GM18520 (cell line): ENCODE measurements at regions not wholly inside any gene's neighbourhood (a gene's known extent, or its start where the extent isn't known, plus 50 kb on each side); places are given as distances from the start of the nearest gene placed in this dataset.

ENCODE experiments used
- ATAC-seq: cut with Tn5 transposase; IDR thresholded peaks from one replicate; pipeline ENCODE4 v1.9.1; 2021; ENCODE audit not compliant: unreplicated experiment

- no peak for ATAC-seq
Observed at GRCh38 chr10:94085766-94086437, 92.2 kb downstream of the PLCE1 start.

GRCh38 chr10:94088926-94089381 is 95.2 kb downstream of the PLCE1 start:
- ATAC-seq = no peak

- no peak for ATAC-seq
Observed at GRCh38 chr10:94091649-94092048, 97.9 kb downstream of the PLCE1 start.

DNA sequence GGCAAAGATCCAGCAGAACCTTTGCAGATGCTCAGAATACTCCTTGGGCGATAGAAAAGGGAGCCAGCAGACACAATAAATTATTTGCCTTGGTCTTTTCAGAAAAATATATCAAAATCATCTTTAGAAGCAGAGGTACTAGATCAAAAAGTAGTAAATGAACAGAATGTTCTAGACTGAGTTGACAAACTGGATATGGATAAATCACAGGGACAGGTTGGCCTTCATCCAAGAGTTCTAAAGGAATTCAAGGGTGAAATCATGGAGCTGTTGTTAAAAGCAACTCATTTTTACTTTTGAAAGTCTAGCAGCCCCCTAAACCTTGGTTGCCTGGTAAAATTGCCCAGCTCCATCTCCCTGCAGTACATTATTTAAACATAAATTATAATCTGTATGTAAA is 99.1 kb downstream of the PLCE1 start:
- no peak for ATAC-seq

GRCh38 chr10:94093286-94093905 is 99.7 kb downstream of the PLCE1 start:
- no peak for ATAC-seq

- no peak for ATAC-seq
Observed at GRCh38 chr10:94094540-94094939, 100.8 kb downstream of the PLCE1 start.

- ATAC-seq = no peak
Observed at GRCh38 chr10:94097656-94098055, 103.9 kb downstream of the PLCE1 start.

GRCh38 chr10:94098896-94099295 is 105.2 kb downstream of the PLCE1 start:
- ATAC-seq = no peak

DNA sequence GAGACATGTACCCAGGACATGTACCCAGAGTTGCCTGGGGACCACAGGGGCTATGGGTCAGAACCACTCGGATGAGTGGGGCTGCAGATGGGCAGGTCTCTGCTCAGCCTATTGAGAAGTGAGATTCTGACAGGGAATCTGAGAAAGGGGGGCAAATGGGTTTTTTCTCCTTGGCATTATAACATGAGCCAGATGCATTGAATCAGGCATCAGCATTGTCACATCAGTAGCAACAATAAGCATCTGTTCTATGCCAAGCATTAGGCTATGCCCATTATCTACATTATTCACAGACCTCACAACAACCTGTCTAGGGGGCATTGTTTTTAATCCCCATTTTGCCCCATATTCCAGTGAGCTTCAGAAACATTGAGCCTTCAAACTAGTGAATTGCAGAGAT is 108.2 kb downstream of the PLCE1 start:
- ATAC-seq = no peak

- ATAC-seq = no peak
Observed at GRCh38 chr10:94102436-94102835, 108.7 kb downstream of the PLCE1 start.

- no peak for ATAC-seq
Observed at GRCh38 chr10:94103192-94103591, 109.5 kb downstream of the PLCE1 start.

DNA sequence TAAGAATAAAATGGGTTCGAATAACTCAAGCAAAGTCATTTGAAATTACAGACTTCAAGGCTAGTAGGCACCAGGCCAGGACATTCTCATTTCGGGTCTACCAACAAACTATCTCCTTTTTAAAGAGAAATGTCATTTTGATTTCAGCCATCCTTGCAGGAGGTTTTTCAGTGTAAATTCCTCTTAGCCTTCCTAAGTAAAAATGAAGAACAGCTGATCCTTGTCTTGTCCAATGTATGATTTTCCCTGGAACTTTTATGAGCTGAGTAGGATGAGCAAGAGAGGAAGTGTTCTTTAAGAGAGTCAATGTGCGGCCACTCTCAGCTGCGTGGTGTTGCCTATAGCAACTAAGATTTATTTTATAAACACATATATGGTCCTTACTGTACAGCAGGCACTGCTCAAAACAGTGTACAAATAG is 110.1 kb downstream of the PLCE1 start:
- ATAC-seq = no peak

- no peak for ATAC-seq
Observed at GRCh38 chr10:94104316-94105000, 110.7 kb downstream of the PLCE1 start.

- no peak for ATAC-seq
Observed at GRCh38 chr10:94105226-94105625, 111.5 kb downstream of the PLCE1 start.

- ATAC-seq = no peak
Observed at GRCh38 chr10:94107191-94107590, 113.5 kb downstream of the PLCE1 start.

DNA sequence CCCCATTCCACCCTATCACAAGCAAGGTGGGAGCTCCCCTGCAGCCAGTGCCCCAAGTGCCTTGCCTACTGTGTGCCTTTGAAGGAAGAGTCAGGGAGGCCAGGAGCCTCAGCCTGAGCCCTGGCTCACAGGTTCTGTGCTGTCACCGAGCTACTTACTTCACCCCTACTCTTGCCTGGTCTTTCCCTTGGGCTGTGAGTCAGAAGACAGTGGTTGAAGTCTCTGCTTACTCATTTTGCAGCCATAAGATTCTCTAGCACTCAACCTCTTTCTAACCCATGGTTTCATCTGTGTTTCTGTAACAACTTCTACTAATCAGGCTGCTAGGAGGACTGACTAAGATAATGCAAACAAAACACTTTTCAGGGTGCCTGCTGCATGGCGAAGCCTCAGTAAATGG is 114.5 kb downstream of the PLCE1 start:
- ATAC-seq = no peak

DNA sequence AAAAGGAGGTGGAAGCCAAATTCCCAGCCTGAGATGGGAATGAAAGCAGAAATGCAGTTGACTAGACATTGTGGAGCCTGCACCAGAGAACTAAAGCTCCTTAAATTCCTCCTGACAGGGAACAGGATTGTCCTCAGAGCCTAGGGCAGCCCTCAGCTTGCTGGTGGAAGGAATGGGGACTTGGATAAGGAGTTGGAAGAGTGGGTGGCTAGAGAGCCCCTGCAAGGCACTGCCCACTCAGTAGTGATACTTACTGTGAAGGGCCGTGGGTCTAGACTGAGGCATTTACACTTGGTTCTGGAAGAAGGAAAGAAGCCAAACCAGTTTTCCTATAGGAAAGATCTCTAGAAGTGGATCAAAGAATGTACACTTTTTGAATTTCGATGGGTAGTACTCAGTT is 117.6 kb downstream of the PLCE1 start:
- ATAC-seq = no peak

- ATAC-seq = no peak
Observed at GRCh38 chr10:94112321-94112720, 118.6 kb downstream of the PLCE1 start.

DNA sequence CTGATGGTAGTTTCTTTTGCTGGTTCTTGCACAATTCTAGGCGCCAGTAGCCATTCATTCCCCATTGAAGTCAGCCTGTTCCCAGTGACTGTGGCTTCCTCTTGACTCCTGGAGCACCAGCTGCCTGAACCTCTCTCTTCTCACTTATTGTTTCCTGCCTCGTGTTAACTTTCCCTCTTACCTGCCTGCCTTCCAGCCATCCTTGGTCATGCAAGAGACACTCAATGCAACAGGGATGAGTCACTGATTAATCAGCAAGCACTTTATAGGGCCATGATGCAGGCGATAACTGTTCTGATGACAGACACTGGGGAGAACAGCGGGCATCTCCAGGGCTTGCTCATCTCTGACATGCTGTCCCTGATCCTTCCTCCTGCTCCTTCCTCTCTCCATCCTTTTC is 122.0 kb downstream of the PLCE1 start:
- no peak for ATAC-seq

GRCh38 chr10:94116848-94117247 is 123.1 kb downstream of the PLCE1 start:
- no peak for ATAC-seq

DNA sequence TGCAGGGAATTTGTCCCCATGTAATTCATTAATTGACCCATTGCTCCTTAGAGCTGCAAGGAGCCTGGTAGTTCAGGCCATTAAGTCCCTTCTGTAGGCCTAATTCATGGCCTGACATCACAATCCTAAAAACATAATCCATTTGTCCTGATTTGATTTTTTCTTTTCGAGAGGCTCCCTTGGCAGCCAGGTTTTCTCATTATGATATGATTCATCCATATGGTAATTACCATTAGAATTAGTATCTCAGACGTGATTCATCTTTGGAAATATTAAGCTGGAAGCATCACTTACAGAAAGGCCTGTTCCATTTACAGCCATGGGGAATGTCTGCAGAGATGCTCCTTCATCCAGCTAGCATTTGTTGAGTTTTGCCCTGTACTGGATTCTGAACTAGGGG is 128.5 kb downstream of the PLCE1 start:
- no peak for ATAC-seq

DNA sequence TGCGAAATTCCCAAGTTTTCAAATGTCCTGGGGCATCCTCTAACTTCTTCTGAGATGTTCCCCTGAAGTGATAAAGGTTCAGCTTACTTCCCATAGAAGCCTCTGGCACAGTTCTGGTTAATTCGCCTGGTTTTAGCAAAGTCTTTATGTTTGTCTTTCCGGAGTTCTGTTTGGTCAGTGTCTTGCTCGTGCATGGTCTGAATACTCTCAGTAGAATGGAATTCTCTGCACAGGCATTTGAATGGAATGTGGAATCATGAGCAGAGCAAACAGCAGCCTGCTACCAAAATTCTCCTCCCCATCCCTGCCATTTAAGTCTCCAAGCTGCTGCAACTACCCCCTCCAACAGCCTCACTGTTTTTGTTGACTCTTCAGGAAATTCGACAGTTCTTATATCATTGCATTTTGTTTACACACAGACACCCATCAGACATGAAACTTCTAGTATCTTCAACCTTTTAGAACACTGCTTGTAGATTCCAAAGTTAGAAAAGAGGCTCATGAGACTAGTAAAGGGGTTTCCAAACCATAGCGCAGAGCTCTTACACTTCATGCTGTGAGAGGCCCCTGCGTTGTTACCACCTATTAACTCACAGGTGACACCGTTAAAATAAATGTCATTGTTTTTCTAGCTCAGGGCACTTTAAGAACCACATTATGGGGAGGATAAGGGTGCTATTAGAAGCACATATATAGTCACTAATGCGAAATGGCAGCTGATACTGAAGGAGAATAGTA is 129.7 kb downstream of the PLCE1 start:
- ATAC-seq = no peak
